A673 (cell line): ENCODE measurements at regions not wholly inside any gene's neighbourhood (a gene's known extent, or its start where the extent isn't known, plus 50 kb on each side); places are given as distances from the start of the nearest gene placed in this dataset.

Source experiments
- EZH2 ChIP-seq: fragments of 200-600 bp; sonication (generic); IDR thresholded peaks from 2 replicates; pipeline ENCODE4 v1.6.1; 2017; ENCODE audit warnings: borderline replicate concordance, low read depth, mild to moderate bottlenecking, mixed read lengths, antibody characterized with exemption, low read length; ENCODE audit not compliant: poor library complexity, severe bottlenecking
- TF ChIP-seq, protein P1 (sequence below): fragments of 300-800, 200-600 bp; sonication (generic); conservative IDR thresholded peaks from 2 replicates; pipeline ENCODE4 v1.5.1; 2017; ENCODE audit warnings: low read depth, mild to moderate bottlenecking, antibody characterized with exemption, low read length, moderate library complexity, mixed read lengths

- TF ChIP-seq, protein P1, sequence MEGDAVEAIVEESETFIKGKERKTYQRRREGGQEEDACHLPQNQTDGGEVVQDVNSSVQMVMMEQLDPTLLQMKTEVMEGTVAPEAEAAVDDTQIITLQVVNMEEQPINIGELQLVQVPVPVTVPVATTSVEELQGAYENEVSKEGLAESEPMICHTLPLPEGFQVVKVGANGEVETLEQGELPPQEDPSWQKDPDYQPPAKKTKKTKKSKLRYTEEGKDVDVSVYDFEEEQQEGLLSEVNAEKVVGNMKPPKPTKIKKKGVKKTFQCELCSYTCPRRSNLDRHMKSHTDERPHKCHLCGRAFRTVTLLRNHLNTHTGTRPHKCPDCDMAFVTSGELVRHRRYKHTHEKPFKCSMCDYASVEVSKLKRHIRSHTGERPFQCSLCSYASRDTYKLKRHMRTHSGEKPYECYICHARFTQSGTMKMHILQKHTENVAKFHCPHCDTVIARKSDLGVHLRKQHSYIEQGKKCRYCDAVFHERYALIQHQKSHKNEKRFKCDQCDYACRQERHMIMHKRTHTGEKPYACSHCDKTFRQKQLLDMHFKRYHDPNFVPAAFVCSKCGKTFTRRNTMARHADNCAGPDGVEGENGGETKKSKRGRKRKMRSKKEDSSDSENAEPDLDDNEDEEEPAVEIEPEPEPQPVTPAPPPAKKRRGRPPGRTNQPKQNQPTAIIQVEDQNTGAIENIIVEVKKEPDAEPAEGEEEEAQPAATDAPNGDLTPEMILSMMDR, result no peak
- no peak for TF ChIP-seq EZH2
Measured at GRCh38 chr16:73915140-73915539, 381.5 kb upstream of the PSMD7 start.
